Kidney (tissue), 13 donors: ENCODE measurements at regions not wholly inside any gene's neighbourhood (a gene's known extent, or its start where the extent isn't known, plus 50 kb on each side); places are given as distances from the start of the nearest gene placed in this dataset.

ENCODE experiments used
- DNase-seq, 5 donors: peaks; one replicate each; pipeline ENCODE4 v3.0.0-alpha.2; 2013 to 2020
- FAIRE-seq: peaks from 2 replicates; lab custom pipeline; 2012; peaks lifted over from hg19 to GRCh38; lab: Jason Lieb, UNC
- H3K27ac ChIP-seq, 2 donors: one replicate each; pipeline ENCODE4 v1.7.0; 2013; ENCODE audit warnings: low read depth in 2 of 2, low read length in 2 of 2, inconsistent platforms in 1 of 2
- H3K27me3 ChIP-seq: one replicate; pipeline ENCODE4 v1.7.1; 2013; ENCODE audit warnings: low read length, inconsistent platforms; ENCODE audit not compliant: control insufficient read depth, insufficient read depth
- H3K36me3 ChIP-seq, 3 donors: one replicate each; pipeline versions ENCODE4 v1.7.0 to v1.7.1; 2013; ENCODE audit warnings: low read length in 3 of 3, control low read depth in 1 of 3, inconsistent platforms in 1 of 3; ENCODE audit not compliant: insufficient read depth in 3 of 3, control insufficient read depth in 2 of 3
- H3K4me1 ChIP-seq, 3 donors: one replicate each; pipeline versions ENCODE4 v1.7.0 to v1.7.1; 2013; ENCODE audit warnings: low read length in 3 of 3, inconsistent platforms in 1 of 3, low read depth in 1 of 3; ENCODE audit not compliant: control insufficient read depth in 2 of 3, insufficient read depth in 2 of 3
- H3K4me3 ChIP-seq, 3 donors: one replicate each; pipeline versions ENCODE4 v1.7.0 to v1.8.1; 2013; ENCODE audit warnings: low read length in 3 of 3, control low read depth in 1 of 3, inconsistent platforms in 1 of 3
- H3K9ac ChIP-seq, 3 donors: one replicate each; pipeline versions ENCODE4 v1.7.0 to v1.7.1; 2013; ENCODE audit warnings: low read length in 3 of 3, control low read depth in 1 of 3, inconsistent platforms in 1 of 3
- H3K9me3 ChIP-seq, 3 donors: one replicate each; pipeline versions ENCODE4 v1.7.0 to v1.7.1; 2013; ENCODE audit warnings: low read length in 3 of 3, control low read depth in 1 of 3, inconsistent platforms in 1 of 3; ENCODE audit not compliant: control insufficient read depth in 2 of 3, insufficient read depth in 1 of 3
- CTCF ChIP-seq: IDR thresholded peaks from 3 replicates; pipeline ENCODE4 v1.5.1; 2012; ENCODE audit warnings: mild to moderate bottlenecking, moderate library complexity, borderline replicate concordance; ENCODE audit not compliant: insufficient read depth; ENCODE audit errors: extremely low read depth
- intact Hi-C: fragments of 100-400 bp; cut with DNase I; formaldehyde crosslinking; loops from one replicate; pipeline ENCODE4 v1.11.1; 2022
- donor health status: control.
- donor health status: control.
- donor health status: control.
- donor health status: control.
- donor health status: control.
- donor health status: DM: yes; HTN: yes; CAD: no.
- donor health status: Normal renal cell carcinoma (clear cell type).

GRCh38 chr13:90806016-90806615 is 541.4 kb upstream of the MIR17HG start:
- no peaks in the 10 kb centered on the region for H3K27me3 ChIP-seq
- no peak for TF ChIP-seq CTCF
- peak in 1 of 5 donors; percentile 11 for DNase-seq
- no peak for FAIRE-seq
- no peaks in the 10 kb centered on the region for H3K4me1 ChIP-seq
- no peaks in the 10 kb centered on the region for H3K9me3 ChIP-seq
- no peak overlapping the region for H3K27ac ChIP-seq
- H3K9ac ChIP-seq: no peak overlapping the region
- intact Hi-C loops: no loop called here
- no peak overlapping the region for H3K4me3 ChIP-seq
- H3K36me3 ChIP-seq: no peaks in the 10 kb centered on the region

DNA sequence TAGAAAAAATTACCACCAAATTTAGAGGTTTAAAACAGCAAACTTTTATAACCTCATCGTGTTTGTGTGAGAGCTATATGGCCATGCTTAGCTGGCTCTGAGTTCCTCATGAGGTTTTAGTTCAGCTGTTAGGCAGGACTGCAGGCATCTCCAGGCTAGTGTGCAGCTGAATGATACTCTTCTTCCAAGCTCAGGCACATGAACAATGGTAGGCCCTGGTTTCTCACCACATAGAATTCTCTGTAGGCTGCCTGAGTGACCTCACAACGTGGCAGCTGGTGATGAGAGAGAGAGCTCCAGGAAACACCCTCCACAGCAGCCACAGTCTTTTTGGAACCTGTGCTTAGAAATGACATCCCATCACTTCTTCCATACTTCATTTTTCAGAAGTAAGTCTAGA is 540.6 kb upstream of the MIR17HG start:
- H3K9me3 ChIP-seq: no peaks in the 10 kb centered on the region
- no peaks in the 10 kb centered on the region for H3K36me3 ChIP-seq
- no peak for TF ChIP-seq CTCF
- no peaks in the 10 kb centered on the region for H3K4me1 ChIP-seq
- no peak overlapping the region for H3K4me3 ChIP-seq
- intact Hi-C loops: no loop called here
- FAIRE-seq (no peak), DNase-seq (no peak)
- H3K27me3 ChIP-seq: no peaks in the 10 kb centered on the region
- H3K27ac ChIP-seq: no peak overlapping the region
- no peak overlapping the region for H3K9ac ChIP-seq

DNA sequence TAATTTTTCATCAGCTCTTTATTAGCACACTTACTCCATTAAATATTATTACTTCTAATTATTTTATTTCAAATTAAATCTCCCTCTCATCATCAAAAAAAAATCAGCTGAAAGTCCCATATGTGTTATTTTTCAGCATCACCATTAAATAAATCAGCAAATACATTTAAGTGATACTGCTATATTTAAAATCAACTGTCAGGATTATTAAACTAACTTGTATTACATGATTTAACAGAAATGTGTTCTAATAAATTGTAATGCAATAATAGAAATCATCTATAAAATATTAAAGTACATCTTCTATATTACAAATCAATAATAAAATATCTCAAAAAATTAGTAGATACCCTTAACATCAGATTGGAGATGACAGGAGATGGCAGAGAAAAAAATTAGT is 538.6 kb upstream of the MIR17HG start:
- no peak for DNase-seq
- TF ChIP-seq CTCF: no peak
- intact Hi-C loops: no loop called here
- Histone ChIP-seq H3K27ac (no peak overlapping the region), H3K9ac (no peak overlapping the region), H3K27me3 (no peaks in the 10 kb centered on the region), H3K36me3 (no peaks in the 10 kb centered on the region), H3K9me3 (no peaks in the 10 kb centered on the region), H3K4me1 (no peaks in the 10 kb centered on the region), H3K4me3 (no peak overlapping the region)
- FAIRE-seq: peak; percentile 72

DNA sequence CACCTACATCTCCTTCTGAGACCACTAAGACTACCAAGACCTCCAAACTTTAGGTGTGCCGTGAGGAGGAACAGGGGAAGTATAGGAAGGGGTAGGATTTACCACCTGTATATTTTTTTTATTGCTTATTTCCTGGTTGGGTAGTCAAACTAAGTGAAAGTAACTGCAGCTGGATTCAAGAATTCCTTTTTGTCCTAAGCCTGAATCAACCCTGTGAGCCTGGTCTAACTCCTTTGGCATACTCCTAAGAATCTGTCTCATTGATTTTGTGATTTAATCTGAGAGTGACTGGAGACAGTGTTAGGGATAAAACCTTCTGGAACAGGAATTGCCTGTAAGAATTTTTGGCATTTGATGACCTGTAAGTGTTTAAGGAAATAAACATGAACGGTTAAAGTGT is 523.5 kb upstream of the MIR17HG start:
- peak in 2 of 5 donors; percentile 18 to 22 for DNase-seq
- H3K27me3 ChIP-seq: no peaks in the 10 kb centered on the region

More for the DNA sequence above, 523.5 kb upstream of the MIR17HG start:
- Histone ChIP-seq H3K36me3 (no peaks in the 10 kb centered on the region), H3K4me3 (no peak overlapping the region), H3K4me1 (no peaks in the 10 kb centered on the region), H3K9me3 (no peaks in the 10 kb centered on the region), H3K9ac (no peak overlapping the region), H3K27ac (no peak overlapping the region)
- no peak for FAIRE-seq
- no peak for TF ChIP-seq CTCF
- intact Hi-C loops: no loop called here
